IMR-90 (cell line): ENCODE measurements at regions not wholly inside any gene's neighbourhood (a gene's known extent, or its start where the extent isn't known, plus 50 kb on each side); places are given as distances from the start of the nearest gene placed in this dataset.

Experiments
- ATAC-seq: fragments of 200-7000 bp; cut with Tn5 transposase; 2 replicates; pipeline ENCODE4 v1.9.1; 2020; ENCODE audit warnings: low read depth, mild to moderate bottlenecking, moderate library complexity
- BruUV-seq: library from RNA; stranded (reverse); fragments of 400-500 nt; replicated peaks from 2 replicates; lab custom pipeline; 2021; lab: Mats Ljungman, UMichigan
- CTCF ChIA-PET: fragments of 300-600 bp; formaldehyde crosslinking; extraction: SDS; loops from one replicate; lab custom pipeline; 2021; ENCODE audit warnings: antibody characterized with exemption; lab: Yijun Ruan, JAX
- POLR2A ChIA-PET: fragments of 300-600 bp; sonication (Branson Sonifier 250); formaldehyde crosslinking; loops from one replicate; lab custom pipeline; 2022; ENCODE audit warnings: antibody characterized with exemption; ENCODE audit not compliant: unreplicated experiment; lab: Charles Lee
- DNase-seq: peaks from one replicate; pipeline ENCODE4 v3.0.0; 2013
- H2AFZ ChIP-seq: replicated peaks from 2 replicates; pipeline ENCODE3; 2013; ENCODE audit warnings: low read length, mild to moderate bottlenecking; ENCODE audit not compliant: poor library complexity
- H2AK5ac ChIP-seq: 2 replicates; pipeline ENCODE4 v1.6.1; 2013; ENCODE audit warnings: low read depth, low read length, inconsistent platforms
- H2AK9ac ChIP-seq: replicated peaks from 2 replicates; pipeline ENCODE3; 2013; ENCODE audit warnings: mild to moderate bottlenecking, low read depth, low read length, moderate library complexity; ENCODE audit not compliant: poor library complexity
- H2BK120ac ChIP-seq: 2 replicates; pipeline ENCODE4 v1.6.1; 2013; ENCODE audit warnings: low read depth, low read length, inconsistent platforms
- H2BK15ac ChIP-seq: 3 replicates; pipeline ENCODE4 v1.6.1; 2013; ENCODE audit warnings: low read depth, low read length, inconsistent platforms
- H2BK20ac ChIP-seq: 2 replicates; pipeline ENCODE4 v1.6.1; 2013; ENCODE audit warnings: low read depth, mild to moderate bottlenecking, inconsistent platforms, low read length, moderate library complexity
- H2BK5ac ChIP-seq: 2 replicates; pipeline ENCODE4 v1.6.1; 2013; ENCODE audit warnings: mild to moderate bottlenecking, low read depth, low read length, inconsistent platforms; ENCODE audit not compliant: poor library complexity, severe bottlenecking
- H3K14ac ChIP-seq: replicated peaks from 2 replicates; pipeline ENCODE4 v1.6.1; 2013; ENCODE audit warnings: low read depth, low read length, inconsistent platforms
- H3K18ac ChIP-seq: 2 replicates; pipeline ENCODE4 v1.6.1; 2013; ENCODE audit warnings: low read depth, low read length, control low read depth
- H3K23ac ChIP-seq: 2 replicates; pipeline ENCODE4 v1.6.1; 2013; ENCODE audit warnings: low read depth, low read length, inconsistent platforms
- H3K27ac ChIP-seq: 2 replicates; pipeline ENCODE4 v1.5.1; 2013; ENCODE audit warnings: mild to moderate bottlenecking, control low read depth, low read length; ENCODE audit not compliant: insufficient read depth
- H3K27me3 ChIP-seq: 2 replicates; pipeline ENCODE4 v1.6.1; 2013; ENCODE audit warnings: low read length; ENCODE audit not compliant: control insufficient read depth, insufficient read depth
- H3K36me3 ChIP-seq: 2 replicates; pipeline ENCODE4 v1.6.1; 2013; ENCODE audit warnings: low read length, mixed read lengths; ENCODE audit not compliant: control insufficient read depth, insufficient read depth
- H3K4ac ChIP-seq: 2 replicates; pipeline ENCODE4 v1.6.1; 2013; ENCODE audit warnings: low read depth, low read length, inconsistent platforms
- H3K4me1 ChIP-seq: 2 replicates; pipeline ENCODE4 v1.6.1; 2013; ENCODE audit warnings: low read length, mixed read lengths; ENCODE audit not compliant: control insufficient read depth, insufficient read depth
- H3K4me2 ChIP-seq: 2 replicates; pipeline ENCODE4 v1.6.1; 2013; ENCODE audit warnings: low read depth, mild to moderate bottlenecking, control low read depth, low read length, moderate library complexity
- H3K4me3 ChIP-seq: 2 replicates; pipeline ENCODE4 v1.5.1; 2013; ENCODE audit warnings: low read depth, mild to moderate bottlenecking, control low read depth, low read length, moderate library complexity; ENCODE audit not compliant: insufficient read depth
- H3K56ac ChIP-seq: 2 replicates; pipeline ENCODE4 v1.6.1; 2013; ENCODE audit warnings: low read length, inconsistent platforms; ENCODE audit not compliant: insufficient read depth; ENCODE audit errors: extremely low read depth
- H3K79me1 ChIP-seq, 2 experiments: 2 replicates each; pipeline ENCODE4 v1.6.1; 2013; ENCODE audit warnings: low read length in 2 of 2, inconsistent platforms in 1 of 2, low read depth in 1 of 2
- H3K9ac ChIP-seq: 2 replicates; pipeline ENCODE4 v1.6.1; 2013; ENCODE audit warnings: low read depth, low read length, control low read depth
- H3K9me1 ChIP-seq: 2 replicates; pipeline ENCODE4 v1.6.1; 2013; ENCODE audit warnings: low read length, inconsistent platforms; ENCODE audit not compliant: insufficient read depth
- H3K9me3 ChIP-seq: 2 replicates; pipeline ENCODE4 v1.6.1; 2013; ENCODE audit warnings: low read length; ENCODE audit not compliant: control insufficient read depth, insufficient read depth
- H4K20me1 ChIP-seq: 2 replicates; pipeline ENCODE4 v1.6.1; 2013; ENCODE audit warnings: low read length, inconsistent platforms; ENCODE audit not compliant: insufficient read depth
- H4K5ac ChIP-seq: 2 replicates; pipeline ENCODE4 v1.6.1; 2013; ENCODE audit warnings: mild to moderate bottlenecking, low read depth, low read length, control low read depth
- H4K8ac ChIP-seq, 2 experiments: 2 replicates each; pipeline ENCODE4 v1.6.1; 2013; ENCODE audit warnings: low read depth in 2 of 2, low read length in 2 of 2, control low read depth in 1 of 2, inconsistent platforms in 1 of 2
- H4K91ac ChIP-seq: 2 replicates; pipeline ENCODE4 v1.6.1; 2013; ENCODE audit warnings: low read depth, low read length, inconsistent platforms; ENCODE audit not compliant: insufficient read depth
- BHLHE40 ChIP-seq: fragments of 150-350 bp; IDR thresholded peaks from 2 replicates; pipeline ENCODE4 v1.6.1; 2016; ENCODE audit warnings: mild to moderate bottlenecking, low read depth, low read length
- CEBPB ChIP-seq: IDR thresholded peaks from 2 replicates; pipeline ENCODE4 v1.6.1; 2012; ENCODE audit warnings: low read depth, low read length, improper control_type of control experiment
- MAFK ChIP-seq: IDR thresholded peaks from 2 replicates; pipeline ENCODE4 v1.6.1; 2012; ENCODE audit warnings: low read depth, low read length, improper control_type of control experiment
- MAZ ChIP-seq: IDR thresholded peaks from 2 replicates; pipeline ENCODE4 v1.6.1; 2012; ENCODE audit warnings: low read depth, mild to moderate bottlenecking, low read length, improper control_type of control experiment, moderate library complexity, borderline replicate concordance
- NFE2L2 ChIP-seq: fragments of 150-350 bp; IDR thresholded peaks from 2 replicates; pipeline ENCODE4 v1.6.1; 2016; ENCODE audit warnings: low read depth, mild to moderate bottlenecking, low read length
- POLR2A ChIP-seq: IDR thresholded peaks from 2 replicates; pipeline ENCODE4 v1.6.1; 2012; ENCODE audit warnings: mild to moderate bottlenecking, low read depth, low read length
- RAD21 ChIP-seq: IDR thresholded peaks from 2 replicates; pipeline ENCODE4 v1.6.1; 2012; ENCODE audit warnings: low read length, improper control_type of control experiment
- RCOR1 ChIP-seq: IDR thresholded peaks from 2 replicates; pipeline ENCODE4 v1.6.1; 2012; ENCODE audit warnings: mild to moderate bottlenecking, low read length, improper control_type of control experiment; ENCODE audit not compliant: insufficient replicate concordance
- RFX5 ChIP-seq: IDR thresholded peaks from 2 replicates; pipeline ENCODE4 v1.8.0; 2012; ENCODE audit warnings: low read depth, mild to moderate bottlenecking, low read length, moderate library complexity
- SMC3 ChIP-seq: fragments of 150-350 bp; IDR thresholded peaks from 2 replicates; pipeline ENCODE4 v1.6.1; 2016; ENCODE audit warnings: low read depth, mild to moderate bottlenecking, antibody characterized with exemption, low read length, moderate library complexity
- WGBS, 2 experiments: methylation state at CpG; one replicate each; pipeline versions ENCODE4 v1.1.5 to v1.1.7; 2013; ENCODE audit warnings: missing lambda C conversion rate in 2 of 2; ENCODE audit not compliant: insufficient read length in 1 of 2; ENCODE audit errors: extremely low coverage in 2 of 2; 5-methylcytosine and 5-hydroxymethylcytosine counted together
- dilution Hi-C: fragments of 300-500 bp; cut with HindIII; formaldehyde crosslinking; loops from one replicate; pipeline ENCODE4 v1.14.3; 2018; ENCODE audit warnings: low sequenced_read_pairs; ENCODE audit not compliant: unreplicated experiment
- in situ Hi-C: fragments of 300-500 bp; cut with MboI; formaldehyde crosslinking; loops from 3 replicates; pipeline ENCODE4 v1.14.3; 2019; ENCODE audit warnings: low sequenced_read_pairs, inconsistent platforms, mixed read lengths
- intact Hi-C: fragments of 100-400 bp; cut with micrococcal nuclease; formaldehyde crosslinking; loops from 2 replicates; pipeline ENCODE4 v1.10.0; 2022
- TF ChIP-seq, protein P1 (sequence below): conservative IDR thresholded peaks from 2 replicates; pipeline ENCODE4 v1.5.1; 2012; ENCODE audit warnings: mild to moderate bottlenecking, low read depth, low read length, improper control_type of control experiment

DNA sequence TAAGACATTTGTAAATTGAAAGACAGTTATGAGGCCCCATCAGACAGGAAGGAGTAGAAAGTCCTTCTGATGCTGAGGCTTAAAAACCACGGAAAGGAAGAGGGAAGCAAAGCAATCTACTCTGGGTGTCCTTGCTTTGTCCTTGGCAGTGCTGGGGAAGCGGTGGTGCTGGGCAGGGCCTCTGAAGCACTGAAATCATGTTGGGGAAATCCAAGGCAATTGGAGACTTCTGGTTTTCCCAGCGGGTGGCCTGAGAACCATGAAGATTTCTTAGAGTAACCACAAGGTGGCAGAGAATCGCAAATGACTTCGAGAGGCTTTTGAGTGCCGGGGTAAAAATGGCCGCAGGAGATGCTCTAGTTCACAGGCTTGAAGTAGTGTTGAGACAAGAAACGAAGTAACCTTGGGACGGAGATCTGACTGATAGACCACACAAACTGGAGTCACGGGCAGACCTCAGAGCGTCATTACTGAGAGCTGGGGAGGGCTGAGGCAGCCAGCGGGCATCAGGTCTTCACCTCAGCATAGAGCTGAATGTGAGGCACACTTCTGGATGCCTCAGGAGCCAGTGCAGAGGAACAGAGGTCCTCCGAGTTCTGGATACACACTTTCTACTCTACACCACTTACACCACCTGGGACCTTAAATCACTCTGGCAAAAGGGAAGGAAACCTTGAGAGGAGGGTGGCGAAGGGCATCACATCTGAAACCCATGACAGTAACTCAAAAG, 130.7 kb upstream of the GPRIN3 start:
- no peaks in the 10 kb centered on the region for H3K36me3 ChIP-seq
- H3K27ac ChIP-seq: no peak overlapping the region
- POLR2A ChIA-PET: no interaction called here

More for the DNA sequence above, 130.7 kb upstream of the GPRIN3 start:
- ATAC-seq (peak; percentile 68; the same call in 1 of the 2 replicates), DNase-seq (peak; percentile 49)
- CTCF ChIA-PET: no interaction called here
- Histone ChIP-seq H2BK5ac (no peak overlapping the region), H2AFZ (peak overlapping the region; percentile 85), H3K23ac (no peak overlapping the region), H2BK15ac (no peak overlapping the region), H3K27me3 (no peaks in the 10 kb centered on the region), H3K18ac (no peak overlapping the region; the same call in 1 of the 2 replicates), H2BK20ac (no peak overlapping the region), H4K8ac (peak overlapping the region in 1 of 2 experiments; percentile 47; a peak in 1 of 4 replicates), H2BK120ac (no peak overlapping the region), H3K4me3 (no peak overlapping the region), H3K56ac (no peak overlapping the region), H3K9me1 (no peaks in the 10 kb centered on the region), H4K91ac (no peak overlapping the region), H2AK5ac (no peak overlapping the region), H3K14ac (no peak overlapping the region), H3K4me1 (no peaks in the 10 kb centered on the region), H4K20me1 (no peaks in the 10 kb centered on the region), H3K4ac (no peak overlapping the region), H3K9me3 (no peaks in the 10 kb centered on the region), H2AK9ac (no peak overlapping the region), H3K4me2 (no peak overlapping the region), H3K9ac (no peak overlapping the region), H4K5ac (no peak overlapping the region), H3K79me1 (no peaks in the 10 kb centered on the region)
- intact Hi-C loops (loop anchor here (2.0 to 5.0 kb wide), 2 partner anchors 465 to 854 kb away; no protein-coding TSS in a partner anchor), dilution Hi-C loops (no loop called here), in situ Hi-C loops (loop anchor here (10.0 kb wide), 1 partner anchor 203 kb away; no protein-coding TSS in a partner anchor)
- TF ChIP-seq MAFK: no peak
- TF ChIP-seq POLR2A: no peak
- TF ChIP-seq, protein P1, sequence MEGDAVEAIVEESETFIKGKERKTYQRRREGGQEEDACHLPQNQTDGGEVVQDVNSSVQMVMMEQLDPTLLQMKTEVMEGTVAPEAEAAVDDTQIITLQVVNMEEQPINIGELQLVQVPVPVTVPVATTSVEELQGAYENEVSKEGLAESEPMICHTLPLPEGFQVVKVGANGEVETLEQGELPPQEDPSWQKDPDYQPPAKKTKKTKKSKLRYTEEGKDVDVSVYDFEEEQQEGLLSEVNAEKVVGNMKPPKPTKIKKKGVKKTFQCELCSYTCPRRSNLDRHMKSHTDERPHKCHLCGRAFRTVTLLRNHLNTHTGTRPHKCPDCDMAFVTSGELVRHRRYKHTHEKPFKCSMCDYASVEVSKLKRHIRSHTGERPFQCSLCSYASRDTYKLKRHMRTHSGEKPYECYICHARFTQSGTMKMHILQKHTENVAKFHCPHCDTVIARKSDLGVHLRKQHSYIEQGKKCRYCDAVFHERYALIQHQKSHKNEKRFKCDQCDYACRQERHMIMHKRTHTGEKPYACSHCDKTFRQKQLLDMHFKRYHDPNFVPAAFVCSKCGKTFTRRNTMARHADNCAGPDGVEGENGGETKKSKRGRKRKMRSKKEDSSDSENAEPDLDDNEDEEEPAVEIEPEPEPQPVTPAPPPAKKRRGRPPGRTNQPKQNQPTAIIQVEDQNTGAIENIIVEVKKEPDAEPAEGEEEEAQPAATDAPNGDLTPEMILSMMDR: peak; percentile 42
- no peak for TF ChIP-seq MAZ
- no peak for TF ChIP-seq RFX5
- TF ChIP-seq NFE2L2: no peak
- TF ChIP-seq RCOR1: no peak
- peak; percentile 45 for TF ChIP-seq RAD21
- no peak for TF ChIP-seq CEBPB
- TF ChIP-seq SMC3: peak; percentile 45; the same call in 1 of the 2 replicates
- TF ChIP-seq BHLHE40: no peak
- 89% methylated on average over 5 of the region's 14 CpGs; no CpG with 5 or more reads in 1 of the 2 experiments for WGBS, 2 experiments
- BruUV-seq: no TSS peak
